K562 (cell line): ENCODE measurements at regions not wholly inside any gene's neighbourhood (a gene's known extent, or its start where the extent isn't known, plus 50 kb on each side); places are given as distances from the start of the nearest gene placed in this dataset.

Source experiments
- ATAC-seq: fragments of 200-7000 bp; cut with Tn5 transposase; 3 replicates; pipeline ENCODE4 v1.9.1; 2020; ENCODE audit warnings: moderate library complexity
- BruUV-seq: library from RNA; stranded (reverse); fragments of 400-500 nt; replicated peaks from 2 replicates; lab custom pipeline; 2021; lab: Mats Ljungman, UMichigan
- CTCF ChIA-PET: fragments of 300-600 bp; formaldehyde crosslinking; extraction: SDS; loops from one replicate; lab custom pipeline; 2021; ENCODE audit warnings: low intra/inter-chr PET ratio; lab: Yijun Ruan, JAX
- POLR2A ChIA-PET: fragments of 300-600, 350-650 bp; sonication (Branson Sonifier 250); formaldehyde crosslinking; extraction: SDS; loops from one replicate; lab custom pipeline; 2021; ENCODE audit warnings: antibody characterized with exemption, inconsistent platforms; lab: Yijun Ruan, JAX
- DNase-seq, 4 experiments: peaks; one replicate each; pipeline versions ENCODE4 v3.0.0 to v3.0.0-alpha.2; 2011 to 2018; ENCODE audit warnings: low spot score in 3 of 4, mixed read lengths in 3 of 4; ENCODE audit errors: extremely low read depth in 1 of 4
- FAIRE-seq: peaks from 2 replicates; lab custom pipeline; 2011; peaks lifted over from hg19 to GRCh38; lab: Jason Lieb, UNC
- H2AFZ ChIP-seq: 2 replicates; pipeline ENCODE4 v1.6.0; 2011; ENCODE audit warnings: low read depth, low read length, control low read depth, inconsistent platforms
- H3K27ac ChIP-seq: fragments of 200-600 bp; 3 replicates; pipeline ENCODE4 v1.8.0; 2011; ENCODE audit warnings: low read depth, mild to moderate bottlenecking, control low read depth, inconsistent platforms, low read length, moderate library complexity, mixed read lengths; ENCODE audit errors: extremely low read depth
- H3K27me3 ChIP-seq, 2 experiments: fragments of 300-600 bp in 1 of 2; 2 replicates in 1 of 2; 3 replicates in 1 of 2; pipeline versions ENCODE4 v1.6.0 to v1.8.0; 2011; ENCODE audit warnings: inconsistent platforms in 2 of 2, low read length in 2 of 2, mild to moderate bottlenecking in 1 of 2, mixed read lengths in 1 of 2, moderate library complexity in 1 of 2; ENCODE audit not compliant: control insufficient read depth in 2 of 2, insufficient read depth in 2 of 2
- H3K36me3 ChIP-seq: fragments of 300-600 bp; 3 replicates; pipeline ENCODE4 v1.8.0; 2011; ENCODE audit warnings: mild to moderate bottlenecking, low read length, inconsistent platforms; ENCODE audit not compliant: control insufficient read depth, insufficient read depth
- H3K4me1 ChIP-seq, 2 experiments: fragments of 200-600 bp in 1 of 2; replicated peaks in 1 of 2; 2 replicates in 1 of 2; 3 replicates in 1 of 2; pipeline versions ENCODE4 v1.5.1 to v1.8.0; 2011; ENCODE audit warnings: inconsistent platforms in 2 of 2, low read length in 2 of 2, mild to moderate bottlenecking in 1 of 2, mixed read lengths in 1 of 2, moderate library complexity in 1 of 2; ENCODE audit not compliant: control insufficient read depth in 2 of 2, insufficient read depth in 2 of 2
- H3K4me2 ChIP-seq: 2 replicates; pipeline ENCODE4 v1.6.1; 2011; ENCODE audit warnings: low read length, control low read depth, inconsistent platforms, mixed read lengths; ENCODE audit not compliant: insufficient read depth
- H3K4me3 ChIP-seq: fragments of 200-600 bp; sonication (generic), shearing (Covaris generic); 2 replicates; pipeline ENCODE4 v1.5.1; 2016; ENCODE audit warnings: control low read depth, inconsistent platforms
- H3K79me2 ChIP-seq: fragments of 200-600 bp; 3 replicates; pipeline ENCODE4 v1.8.0; 2011; ENCODE audit warnings: low read length, inconsistent platforms; ENCODE audit not compliant: control insufficient read depth, insufficient read depth
- H3K9ac ChIP-seq, 2 experiments: 2 replicates each; pipeline versions ENCODE4 v1.6.0 to v1.6.1; 2011; ENCODE audit warnings: low read depth in 2 of 2, low read length in 2 of 2, control low read depth in 1 of 2, inconsistent platforms in 1 of 2, mild to moderate bottlenecking in 1 of 2, mixed read lengths in 1 of 2; ENCODE audit not compliant: insufficient read depth in 1 of 2
- H3K9me1 ChIP-seq: one replicate; pipeline ENCODE4 v1.6.0; 2011; ENCODE audit warnings: inconsistent platforms, mild to moderate bottlenecking, low read length, moderate library complexity; ENCODE audit not compliant: control insufficient read depth, insufficient read depth
- H3K9me3 ChIP-seq: replicated peaks from 2 replicates; pipeline ENCODE4 v1.5.1; 2011; ENCODE audit warnings: low read depth, low read length, inconsistent platforms; ENCODE audit not compliant: control insufficient read depth, insufficient read depth
- H4K20me1 ChIP-seq: replicated peaks from 2 replicates; pipeline ENCODE4 v1.6.1; 2011; ENCODE audit warnings: low read length, inconsistent platforms, mixed read lengths; ENCODE audit not compliant: control insufficient read depth, insufficient read depth
- CHD4 ChIP-seq: fragments of 200-600 bp; sonication (generic); IDR thresholded peaks from 3 replicates; pipeline ENCODE4 v1.6.1; 2012; ENCODE audit warnings: low read depth, mild to moderate bottlenecking, mixed read lengths, low read length, inconsistent platforms; ENCODE audit not compliant: insufficient read depth, insufficient replicate concordance, poor library complexity, severe bottlenecking
- FOXK2 ChIP-seq, 2 experiments: fragments of 450-650 bp; IDR thresholded peaks in 1 of 2; conservative IDR thresholded peaks in 1 of 2; 2 replicates each; pipeline ENCODE4 v1.6.1; 2016; ENCODE audit warnings: low read depth in 2 of 2, mild to moderate bottlenecking in 1 of 2
- MEIS2 ChIP-seq: fragments of 450-650 bp; IDR thresholded peaks from 2 replicates; pipeline ENCODE4 v1.6.1; 2014; ENCODE audit warnings: mild to moderate bottlenecking; ENCODE audit not compliant: partially characterized antibody
- NBN ChIP-seq: fragments of 450-650 bp; IDR thresholded peaks from 2 replicates; pipeline ENCODE4 v1.6.1; 2016; ENCODE audit warnings: low read depth, mild to moderate bottlenecking
- NCOA2 ChIP-seq, 2 experiments: fragments of 450-650 bp; IDR thresholded peaks; 2 replicates each; pipeline ENCODE4 v1.6.1; 2018; ENCODE audit warnings: mild to moderate bottlenecking in 2 of 2, moderate library complexity in 1 of 2; ENCODE audit not compliant: partially characterized antibody in 2 of 2
- NR2C1 ChIP-seq, 2 experiments: fragments of 450-650 bp; IDR thresholded peaks; 2 replicates each; pipeline ENCODE4 v1.6.1; 2017; ENCODE audit warnings: mild to moderate bottlenecking in 2 of 2, antibody characterized with exemption in 1 of 2, inconsistent platforms in 1 of 2, missing compliant biosample characterization in 1 of 2, missing genetic modification characterization in 1 of 2
- RBM22 ChIP-seq: fragments of 200-400 bp; formaldehyde crosslinking; IDR thresholded peaks from 2 replicates; pipeline ENCODE4 v1.6.1; 2018; ENCODE audit warnings: low read length, low read depth; ENCODE audit not compliant: poor library complexity, severe bottlenecking
- SMARCA4 ChIP-seq: fragments of 450-650 bp; IDR thresholded peaks from 2 replicates; pipeline ENCODE4 v1.6.1; 2016
- TCF7L2 ChIP-seq: fragments of 150-350 bp; IDR thresholded peaks from 2 replicates; pipeline ENCODE4 v1.6.1; 2016; ENCODE audit warnings: low read depth, mild to moderate bottlenecking, low read length, moderate library complexity
- ZKSCAN8 ChIP-seq: fragments of 200-800 bp; sonication (Bioruptor generic); IDR thresholded peaks from 2 replicates; pipeline ENCODE4 v1.6.1; 2016; ENCODE audit warnings: missing genetic modification characterization, missing compliant biosample characterization
- WGBS: fragments of 100-300 bp; shearing (Covaris generic); methylation state at CpG from one replicate; pipeline ENCODE4 v1.1.6; 2016; ENCODE audit warnings: low coverage, mixed read lengths; ENCODE audit not compliant: insufficient coverage; ENCODE audit errors: missing lambda C conversion rate; 5-methylcytosine and 5-hydroxymethylcytosine counted together
- in situ Hi-C: fragments of 300-500 bp; cut with MboI; formaldehyde crosslinking; loops from 4 replicates; pipeline ENCODE4 v1.15.0; 2018; ENCODE audit warnings: inconsistent platforms, mixed read lengths
- intact Hi-C: fragments of 100-400 bp; cut with micrococcal nuclease; formaldehyde crosslinking; loops from 2 replicates; pipeline ENCODE4 v1.14.2; 2022
- TF ChIP-seq, protein P1 (sequence below): fragments of 250-450 bp; sonication (Bioruptor Pico); IDR thresholded peaks from 2 replicates; pipeline ENCODE4 v1.4.0; 2020; ENCODE audit warnings: mild to moderate bottlenecking
- TF ChIP-seq, protein P2 (sequence below): fragments of 450-650 bp; formaldehyde crosslinking; IDR thresholded peaks from 2 replicates; pipeline ENCODE4 v1.4.0; 2020; ENCODE audit warnings: mild to moderate bottlenecking, moderate library complexity

- Histone ChIP-seq H3K27me3 (no peaks in the 10 kb centered on the region), H3K4me3 (no peak overlapping the region), H3K36me3 (no peaks in the 10 kb centered on the region), H3K9ac (no peak overlapping the region), H3K27ac (no peak overlapping the region), H3K79me2 (no peaks in the 10 kb centered on the region), H4K20me1 (no peaks in the 10 kb centered on the region), H2AFZ (no peak overlapping the region), H3K9me1 (no peaks in the 10 kb centered on the region), H3K4me2 (no peak overlapping the region), H3K9me3 (no peaks in the 10 kb centered on the region), H3K4me1 (no peaks in the 10 kb centered on the region)
- FAIRE-seq (no peak), DNase-seq (no peak), ATAC-seq (no peak)
- TF ChIP-seq RBM22: no peak
- no peak for TF ChIP-seq NBN
- no peak for TF ChIP-seq NCOA2 (IDR thresholded peaks at IDR 0.05; ENCODE audit: partially characterized antibody in 2 of 2)
- no peak for TF ChIP-seq MEIS2
- no peak for TF ChIP-seq ZKSCAN8 (CRISPR knock-in tag)
- TF ChIP-seq SMARCA4: no peak
- TF ChIP-seq TCF7L2: no peak
- no peak for TF ChIP-seq CHD4
- TF ChIP-seq FOXK2 (conservative IDR thresholded peaks at IDR 0.05 in 1 of 2, IDR thresholded peaks at IDR 0.05 in 1 of 2; ENCODE audit: low read depth in 2 of 2): no peak
- TF ChIP-seq, protein P1, sequence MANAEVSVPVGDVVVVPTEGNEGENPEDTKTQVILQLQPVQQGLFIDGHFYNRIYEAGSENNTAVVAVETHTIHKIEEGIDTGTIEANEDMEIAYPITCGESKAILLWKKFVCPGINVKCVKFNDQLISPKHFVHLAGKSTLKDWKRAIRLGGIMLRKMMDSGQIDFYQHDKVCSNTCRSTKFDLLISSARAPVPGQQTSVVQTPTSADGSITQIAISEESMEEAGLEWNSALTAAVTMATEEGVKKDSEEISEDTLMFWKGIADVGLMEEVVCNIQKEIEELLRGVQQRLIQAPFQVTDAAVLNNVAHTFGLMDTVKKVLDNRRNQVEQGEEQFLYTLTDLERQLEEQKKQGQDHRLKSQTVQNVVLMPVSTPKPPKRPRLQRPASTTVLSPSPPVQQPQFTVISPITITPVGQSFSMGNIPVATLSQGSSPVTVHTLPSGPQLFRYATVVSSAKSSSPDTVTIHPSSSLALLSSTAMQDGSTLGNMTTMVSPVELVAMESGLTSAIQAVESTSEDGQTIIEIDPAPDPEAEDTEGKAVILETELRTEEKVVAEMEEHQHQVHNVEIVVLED (CRISPR knock-in tag): no peak
- TF ChIP-seq, protein P2, sequence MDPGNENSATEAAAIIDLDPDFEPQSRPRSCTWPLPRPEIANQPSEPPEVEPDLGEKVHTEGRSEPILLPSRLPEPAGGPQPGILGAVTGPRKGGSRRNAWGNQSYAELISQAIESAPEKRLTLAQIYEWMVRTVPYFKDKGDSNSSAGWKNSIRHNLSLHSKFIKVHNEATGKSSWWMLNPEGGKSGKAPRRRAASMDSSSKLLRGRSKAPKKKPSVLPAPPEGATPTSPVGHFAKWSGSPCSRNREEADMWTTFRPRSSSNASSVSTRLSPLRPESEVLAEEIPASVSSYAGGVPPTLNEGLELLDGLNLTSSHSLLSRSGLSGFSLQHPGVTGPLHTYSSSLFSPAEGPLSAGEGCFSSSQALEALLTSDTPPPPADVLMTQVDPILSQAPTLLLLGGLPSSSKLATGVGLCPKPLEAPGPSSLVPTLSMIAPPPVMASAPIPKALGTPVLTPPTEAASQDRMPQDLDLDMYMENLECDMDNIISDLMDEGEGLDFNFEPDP: no peak
- no peak for TF ChIP-seq NR2C1 (IDR thresholded peaks at IDR 0.05)
- TF ChIP-seq NR2C1 (tag; IDR thresholded peaks at IDR 0.05): no peak
- 0% methylated on average over 2 of the region's 2 CpGs for WGBS
- no TSS peak for BruUV-seq
- POLR2A ChIA-PET: no interaction called here
- intact Hi-C loops (no loop called here), in situ Hi-C loops (no loop called here)
- CTCF ChIA-PET: no interaction called here
These were observed 373.0 kb downstream of the CDH2 start for GRCh38 chr18:27803957-27804356.
